ENCODE measurements at regions not wholly inside any gene's neighbourhood (a gene's known extent, or its start where the extent isn't known, plus 50 kb on each side); places are given as distances from the start of the nearest gene placed in this dataset.

GRCh38 chr12:70165450-70165849, 77.8 kb upstream of the CNOT2 start:
- no peak overlapping the region for H3K4me3 ChIP-seq
- H3K27ac ChIP-seq = no peak overlapping the region
- no peaks in the 10 kb centered on the region for H3K9me3 ChIP-seq
- TF ChIP-seq EP300 (IDR thresholded peaks at IDR 0.05) (no peak), POLR2AphosphoS5 (IDR thresholded peaks at IDR 0.05) (no peak), POLR2A (IDR thresholded peaks at IDR 0.05) (no peak)
- TF ChIP-seq, protein P1, sequence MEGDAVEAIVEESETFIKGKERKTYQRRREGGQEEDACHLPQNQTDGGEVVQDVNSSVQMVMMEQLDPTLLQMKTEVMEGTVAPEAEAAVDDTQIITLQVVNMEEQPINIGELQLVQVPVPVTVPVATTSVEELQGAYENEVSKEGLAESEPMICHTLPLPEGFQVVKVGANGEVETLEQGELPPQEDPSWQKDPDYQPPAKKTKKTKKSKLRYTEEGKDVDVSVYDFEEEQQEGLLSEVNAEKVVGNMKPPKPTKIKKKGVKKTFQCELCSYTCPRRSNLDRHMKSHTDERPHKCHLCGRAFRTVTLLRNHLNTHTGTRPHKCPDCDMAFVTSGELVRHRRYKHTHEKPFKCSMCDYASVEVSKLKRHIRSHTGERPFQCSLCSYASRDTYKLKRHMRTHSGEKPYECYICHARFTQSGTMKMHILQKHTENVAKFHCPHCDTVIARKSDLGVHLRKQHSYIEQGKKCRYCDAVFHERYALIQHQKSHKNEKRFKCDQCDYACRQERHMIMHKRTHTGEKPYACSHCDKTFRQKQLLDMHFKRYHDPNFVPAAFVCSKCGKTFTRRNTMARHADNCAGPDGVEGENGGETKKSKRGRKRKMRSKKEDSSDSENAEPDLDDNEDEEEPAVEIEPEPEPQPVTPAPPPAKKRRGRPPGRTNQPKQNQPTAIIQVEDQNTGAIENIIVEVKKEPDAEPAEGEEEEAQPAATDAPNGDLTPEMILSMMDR (IDR thresholded peaks at IDR 0.05) = no peak
- no peak for DNase-seq
- H3K27me3 ChIP-seq = no peaks in the 10 kb centered on the region
- H3K36me3 ChIP-seq = no peaks in the 10 kb centered on the region
- H3K4me1 ChIP-seq = no peaks in the 10 kb centered on the region
- 71 to 82% methylated on average over 4 of the region's 4 CpGs for WGBS, 2 donors
- intact Hi-C loops (cut with DNase I) = no loop called here

DNA sequence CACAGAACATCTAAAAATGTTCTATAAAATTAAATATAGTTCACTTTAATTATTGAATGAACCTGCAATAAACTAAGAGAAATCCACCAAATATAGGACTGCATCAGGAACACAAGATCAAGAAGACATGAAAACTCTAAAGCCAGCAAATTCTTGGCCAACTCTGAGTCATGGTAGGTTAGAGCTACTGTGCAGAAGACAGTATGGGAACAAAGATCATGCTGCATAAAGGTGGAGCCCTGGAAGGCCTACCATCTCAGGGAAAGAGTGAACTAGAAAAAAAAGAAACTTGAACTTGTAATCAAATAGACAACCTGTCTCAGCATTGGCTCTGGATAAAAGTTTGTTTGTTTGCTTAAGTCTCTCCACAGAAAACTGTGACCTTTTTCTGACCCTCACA, 66.9 kb upstream of the CNOT2 start:
- no peaks in the 10 kb centered on the region for H3K9me3 ChIP-seq
- no peak overlapping the region for H3K4me3 ChIP-seq
- TF ChIP-seq, protein P1 (IDR thresholded peaks at IDR 0.05) = no peak
- TF ChIP-seq EP300 (IDR thresholded peaks at IDR 0.05) = no peak
- TF ChIP-seq POLR2A (IDR thresholded peaks at IDR 0.05) = no peak
- no peak for TF ChIP-seq POLR2AphosphoS5 (IDR thresholded peaks at IDR 0.05)
- DNase-seq = no peak
- no peak overlapping the region for H3K27ac ChIP-seq
- intact Hi-C loops (cut with DNase I) = no loop called here
- H3K36me3 ChIP-seq = no peaks in the 10 kb centered on the region
- H3K4me1 ChIP-seq = no peaks in the 10 kb centered on the region
- no peaks in the 10 kb centered on the region for H3K27me3 ChIP-seq

GRCh38 chr12:70177631-70178030, 65.6 kb upstream of the CNOT2 start:
- no peaks in the 10 kb centered on the region for H3K9me3 ChIP-seq
- no peaks in the 10 kb centered on the region for H3K36me3 ChIP-seq
- H3K4me1 ChIP-seq = no peaks in the 10 kb centered on the region
- no peaks in the 10 kb centered on the region for H3K27me3 ChIP-seq
- H3K4me3 ChIP-seq = no peak overlapping the region
- TF ChIP-seq POLR2A (IDR thresholded peaks at IDR 0.05) (no peak), POLR2AphosphoS5 (IDR thresholded peaks at IDR 0.05) (no peak), EP300 (IDR thresholded peaks at IDR 0.05) (no peak)
- TF ChIP-seq, protein P1 (IDR thresholded peaks at IDR 0.05) = no peak
- 71 to 76% methylated on average over 1 of the region's 1 CpG for WGBS, 2 donors
- no peak for DNase-seq
- intact Hi-C loops (cut with DNase I) = no loop called here
- peak overlapping the region in 3 of 4 donors; percentile 19 to 52 (median 24) for H3K27ac ChIP-seq

DNA sequence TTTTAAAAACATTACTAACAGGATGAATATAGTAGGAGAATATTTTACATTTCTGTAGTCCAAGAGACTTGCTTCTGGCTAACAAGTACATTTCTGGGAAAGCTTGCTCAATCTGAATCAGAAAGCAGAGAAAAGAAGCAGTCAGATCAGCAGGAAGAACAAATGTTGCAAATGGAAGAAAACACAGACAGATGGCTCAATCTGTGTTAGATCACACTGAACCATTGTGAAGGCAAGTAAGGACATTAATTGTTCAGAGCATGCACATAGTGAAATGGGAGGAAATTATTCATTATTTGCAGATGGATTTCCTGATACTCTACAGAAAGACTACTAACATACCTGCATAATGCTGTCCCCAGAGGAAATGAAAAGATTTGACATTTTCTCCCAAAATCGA, 65.2 kb upstream of the CNOT2 start:
- intact Hi-C loops (cut with DNase I) = no loop called here
- H3K27ac ChIP-seq = peak overlapping the region in 3 of 4 donors; percentile 19 to 52 (median 24)
- TF ChIP-seq, protein P1 (IDR thresholded peaks at IDR 0.05) = no peak
- peak in 1 of 4 donors; percentile 37 for TF ChIP-seq POLR2AphosphoS5 (IDR thresholded peaks at IDR 0.05)
- no peaks in the 10 kb centered on the region for H3K27me3 ChIP-seq
- no peaks in the 10 kb centered on the region for H3K36me3 ChIP-seq
- WGBS, 2 donors = 75% methylated on average over 1 of the region's 1 CpG
- H3K9me3 ChIP-seq = no peaks in the 10 kb centered on the region
- no peak overlapping the region for H3K4me3 ChIP-seq
- DNase-seq = no peak
- no peaks in the 10 kb centered on the region for H3K4me1 ChIP-seq

- Histone ChIP-seq H3K4me3 (no peak overlapping the region), H3K4me1 (no peaks in the 10 kb centered on the region), H3K27ac (no peak overlapping the region), H3K27me3 (no peaks in the 10 kb centered on the region), H3K36me3 (no peaks in the 10 kb centered on the region), H3K9me3 (no peaks in the 10 kb centered on the region)
- intact Hi-C loops (cut with DNase I) = no loop called here
- no peak for DNase-seq
- TF ChIP-seq POLR2A (IDR thresholded peaks at IDR 0.05) = no peak
- no peak for TF ChIP-seq EP300 (IDR thresholded peaks at IDR 0.05)
- 63 to 82% methylated on average over 3 of the region's 3 CpGs for WGBS, 2 donors
These were observed 63.1 kb upstream of the CNOT2 start for GRCh38 chr12:70180130-70180529.
